LoVo (cell line): ENCODE measurements at regions not wholly inside any gene's neighbourhood (a gene's known extent, or its start where the extent isn't known, plus 50 kb on each side); places are given as distances from the start of the nearest gene placed in this dataset.

ENCODE experiments used
- DNase-seq: peaks from one replicate; pipeline ENCODE4 v3.0.0-alpha.2; 2016; ENCODE audit warnings: low spot score

GRCh38 chr6:44531442-44532015 lies 144.0 kb downstream of the CDC5L start:
- DNase-seq, result no peak

GRCh38 chr6:44533421-44533820 lies 145.9 kb downstream of the CDC5L start:
- no peak for DNase-seq

GRCh38 chr6:44534291-44534690 lies 146.8 kb downstream of the CDC5L start:
- no peak for DNase-seq

- DNase-seq, result no peak
Observed at GRCh38 chr6:44535446-44535845, 147.9 kb downstream of the CDC5L start.

- no peak for DNase-seq
Observed at GRCh38 chr6:44535967-44536366, 148.5 kb downstream of the CDC5L start.

GRCh38 chr6:44537306-44538049 lies 150.0 kb downstream of the CDC5L start:
- DNase-seq, result no peak

GRCh38 chr6:44538131-44538806 lies 150.8 kb downstream of the CDC5L start:
- DNase-seq, result no peak

GRCh38 chr6:44538807-44539201 lies 151.3 kb downstream of the CDC5L start:
- DNase-seq, result no peak

GRCh38 chr6:44539701-44540355 lies 152.3 kb downstream of the CDC5L start:
- DNase-seq, result no peak

- no peak for DNase-seq
Observed at GRCh38 chr6:44540881-44541280, 153.4 kb downstream of the CDC5L start.

- no peak for DNase-seq
Observed at GRCh38 chr6:44542401-44543116, 155.1 kb downstream of the CDC5L start.

- no peak for DNase-seq
Observed at GRCh38 chr6:44543664-44544063, 156.2 kb downstream of the CDC5L start.

GRCh38 chr6:44545224-44545623 lies 157.7 kb downstream of the CDC5L start:
- no peak for DNase-seq

- DNase-seq, result no peak
Observed at GRCh38 chr6:44548319-44548718, 160.8 kb downstream of the CDC5L start.

GRCh38 chr6:44549516-44549915 lies 162.0 kb downstream of the CDC5L start:
- no peak for DNase-seq

- DNase-seq, result no peak
Observed at GRCh38 chr6:44554194-44554593, 166.7 kb downstream of the CDC5L start.

- DNase-seq, result no peak
Observed at GRCh38 chr6:44554861-44555260, 167.4 kb downstream of the CDC5L start.

- DNase-seq, result no peak
Observed at GRCh38 chr6:44556046-44556445, 168.5 kb downstream of the CDC5L start.

GRCh38 chr6:44558024-44558831 lies 170.7 kb downstream of the CDC5L start:
- no peak for DNase-seq

GRCh38 chr6:44558832-44559251 lies 171.3 kb downstream of the CDC5L start:
- DNase-seq, result no peak
